ENCODE measurements at regions not wholly inside any gene's neighbourhood (a gene's known extent, or its start where the extent isn't known, plus 50 kb on each side); places are given as distances from the start of the nearest gene placed in this dataset.
A peak's percentile ranks its signal among the peaks of the same experiment; 100 is the strongest.
"Not testable (repeated sequence)": the region's sequence is repeated elsewhere in the genome, so short reads cannot be mapped to it uniquely, and the experiment has no call there.

GRCh38 chr1:184888505-184888904 lies 85.8 kb downstream of the NIBAN1 start:
- DNase-seq (ENCODE audit: low spot score), result no peak

DNA sequence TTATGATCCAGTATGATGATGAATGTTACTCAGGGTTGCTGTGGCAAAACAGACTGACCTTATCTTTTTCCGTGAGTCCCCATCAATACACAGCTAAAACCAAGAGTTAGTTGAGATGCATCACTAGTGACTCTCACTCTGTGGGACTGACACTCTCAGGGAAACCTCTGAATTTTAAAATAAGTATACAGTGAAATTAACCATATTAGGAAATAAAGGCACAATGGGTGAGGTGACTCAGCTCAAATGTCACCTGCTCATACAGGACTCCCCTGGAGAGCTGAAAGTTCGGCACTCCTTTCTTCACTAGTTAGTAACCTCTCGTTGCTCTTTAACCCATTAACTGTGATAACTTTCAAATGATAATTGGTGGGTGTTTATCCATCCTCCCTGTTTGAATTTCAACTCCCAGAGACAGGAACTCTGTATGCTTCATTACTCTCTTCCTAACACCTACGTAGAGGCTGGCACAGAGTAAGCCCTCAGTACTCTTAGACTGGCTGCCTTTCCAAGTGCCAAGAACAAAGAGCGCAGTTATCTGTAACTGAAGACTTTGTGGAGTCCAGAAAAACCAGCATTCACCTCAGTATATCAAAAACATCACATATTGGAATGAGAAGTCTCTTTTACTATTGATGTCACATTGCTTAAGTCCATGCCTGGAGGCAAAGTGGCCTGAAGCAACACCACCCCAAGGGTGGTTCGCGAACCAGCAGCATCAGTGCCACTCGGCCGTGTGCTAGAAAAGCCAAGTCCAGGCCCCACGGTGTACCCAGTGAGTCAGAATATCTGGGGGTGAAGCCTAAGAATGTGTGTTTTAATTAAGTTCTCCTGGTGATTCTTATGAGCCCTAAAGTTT lies 91.1 kb downstream of the NIBAN1 start:
- no peak for DNase-seq (ENCODE audit: low spot score)

DNA sequence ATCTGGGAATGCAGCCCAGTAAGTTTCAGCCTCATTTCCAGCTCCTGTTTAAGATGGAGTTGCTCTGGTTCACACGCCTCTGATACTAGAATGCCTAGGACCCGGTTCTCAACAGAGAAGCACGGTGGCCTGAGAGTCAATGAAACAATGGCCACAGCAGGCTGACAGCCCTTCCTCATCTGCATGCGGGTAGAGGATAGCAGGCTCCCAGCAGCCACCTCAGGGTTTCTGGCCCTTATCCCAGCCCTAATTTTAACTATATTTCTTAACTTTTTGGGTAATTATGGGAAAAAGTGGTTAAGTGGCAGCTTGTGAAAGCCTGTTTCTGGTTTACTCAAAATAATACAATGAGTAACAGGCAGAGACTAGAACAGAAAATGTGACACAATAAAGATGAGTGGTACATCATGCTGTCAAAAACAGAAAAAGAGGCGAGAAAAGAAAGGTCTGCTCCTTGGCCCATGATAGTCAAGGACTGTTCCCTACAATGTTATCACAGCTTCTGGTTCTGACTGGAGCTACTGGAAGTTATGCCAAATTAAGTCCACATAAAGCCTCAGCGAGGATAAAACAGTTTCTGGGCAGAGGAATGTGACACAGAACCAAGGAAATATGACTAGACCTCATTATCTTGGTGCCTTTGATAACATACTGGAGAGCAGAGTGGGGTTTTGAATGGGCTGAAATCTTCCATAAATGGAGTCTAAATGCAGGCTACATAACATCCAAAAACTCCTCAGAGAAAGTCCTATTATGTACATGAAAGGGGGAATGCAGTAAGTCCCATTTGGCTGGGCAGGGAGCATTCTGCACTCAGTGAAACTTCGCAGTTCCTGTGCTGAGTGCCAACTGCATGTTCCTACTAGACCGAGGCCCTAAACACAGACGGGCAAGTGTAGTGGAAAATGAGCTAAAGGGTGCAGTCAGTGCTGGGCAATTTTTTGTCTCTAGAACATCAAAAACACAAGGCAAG lies 92.1 kb downstream of the NIBAN1 start:
- DNase-seq (ENCODE audit: low spot score), result no peak

- no peak for DNase-seq (ENCODE audit: low spot score)
These were observed 94.3 kb downstream of the NIBAN1 start for GRCh38 chr1:184879876-184880557.

DNA sequence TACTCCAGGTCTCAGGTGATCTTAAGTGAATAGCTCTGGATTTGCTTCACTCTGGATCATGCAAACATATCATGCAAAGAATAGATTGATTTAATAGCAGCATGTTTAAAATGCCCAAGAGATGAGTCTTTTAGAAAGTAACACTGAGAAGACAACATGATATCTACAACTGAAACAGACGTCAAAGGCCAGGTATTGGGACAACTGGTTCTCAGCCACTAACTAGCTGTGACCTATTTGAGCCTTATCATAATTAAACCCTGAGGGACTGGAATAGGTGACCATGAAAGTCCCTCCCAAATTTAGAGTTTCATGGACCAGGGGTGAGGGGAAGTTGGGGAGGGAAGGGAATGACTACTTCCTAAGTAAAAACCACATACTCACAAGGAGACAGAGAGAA lies 95.7 kb downstream of the NIBAN1 start:
- DNase-seq (ENCODE audit: low spot score), result no peak

DNA sequence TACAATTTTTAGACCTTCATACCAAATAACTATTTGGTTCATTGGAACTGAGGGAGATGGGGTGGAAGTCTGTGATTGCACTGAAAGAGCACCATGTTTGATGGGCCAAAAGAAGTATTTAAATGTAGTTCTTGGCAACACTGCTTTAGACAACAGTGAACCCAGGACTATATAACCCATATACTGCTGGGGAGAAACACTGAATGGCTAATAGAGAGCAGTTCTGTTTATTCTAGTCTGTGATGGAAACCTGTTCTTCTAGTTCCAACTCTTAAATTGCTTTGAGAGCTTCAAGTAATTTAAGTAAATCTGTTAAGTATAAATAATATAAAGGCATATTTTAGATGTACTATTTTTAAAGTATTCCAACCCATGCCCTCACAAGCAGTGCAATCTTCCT lies 96.3 kb downstream of the NIBAN1 start:
- no peak for DNase-seq (ENCODE audit: low spot score)

DNA sequence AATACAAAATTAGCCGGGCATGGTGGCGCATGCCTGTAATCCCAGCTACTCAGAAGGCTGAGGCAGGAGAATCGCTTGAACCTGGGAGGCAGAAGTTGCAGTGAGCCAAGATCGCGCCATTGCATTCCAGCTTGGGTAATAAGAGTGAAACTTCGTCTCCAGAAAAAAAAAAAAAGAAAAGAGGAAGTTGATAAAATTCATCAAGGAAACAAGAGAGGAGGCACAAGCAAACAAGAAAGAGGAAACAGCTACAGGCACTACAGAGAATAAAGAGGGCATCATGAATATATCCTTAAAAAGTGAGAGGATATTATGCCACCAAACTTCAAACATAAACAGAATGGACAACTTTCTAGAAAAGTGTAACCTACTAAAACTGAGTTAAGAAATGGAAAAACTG lies 98.3 kb downstream of the NIBAN1 start:
- DNase-seq (ENCODE audit: low spot score), result not testable (repeated sequence)

DNA sequence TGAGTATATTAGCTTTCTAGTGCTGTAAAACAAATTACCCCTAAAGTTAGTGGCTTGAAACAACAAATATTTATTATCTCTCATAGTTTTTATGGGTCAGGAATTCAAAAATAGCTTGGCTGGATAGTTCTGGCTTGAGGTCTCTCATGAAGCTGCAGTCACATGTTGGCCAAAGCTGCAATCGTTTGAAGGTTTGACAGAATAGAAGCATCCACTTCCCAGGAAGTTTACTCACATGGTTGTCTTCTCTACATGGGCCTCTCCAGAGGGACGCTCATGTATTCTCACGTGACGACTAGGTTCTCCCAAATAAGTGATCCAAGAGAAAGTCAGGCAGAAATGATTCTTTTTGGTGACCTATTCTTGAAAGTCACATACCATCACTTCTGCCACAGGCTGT lies 99.1 kb downstream of the NIBAN1 start:
- no peak for DNase-seq (ENCODE audit: low spot score)

- no peak for DNase-seq (ENCODE audit: low spot score)
These were observed 104.0 kb downstream of the NIBAN1 start for GRCh38 chr1:184870319-184870718.

DNA sequence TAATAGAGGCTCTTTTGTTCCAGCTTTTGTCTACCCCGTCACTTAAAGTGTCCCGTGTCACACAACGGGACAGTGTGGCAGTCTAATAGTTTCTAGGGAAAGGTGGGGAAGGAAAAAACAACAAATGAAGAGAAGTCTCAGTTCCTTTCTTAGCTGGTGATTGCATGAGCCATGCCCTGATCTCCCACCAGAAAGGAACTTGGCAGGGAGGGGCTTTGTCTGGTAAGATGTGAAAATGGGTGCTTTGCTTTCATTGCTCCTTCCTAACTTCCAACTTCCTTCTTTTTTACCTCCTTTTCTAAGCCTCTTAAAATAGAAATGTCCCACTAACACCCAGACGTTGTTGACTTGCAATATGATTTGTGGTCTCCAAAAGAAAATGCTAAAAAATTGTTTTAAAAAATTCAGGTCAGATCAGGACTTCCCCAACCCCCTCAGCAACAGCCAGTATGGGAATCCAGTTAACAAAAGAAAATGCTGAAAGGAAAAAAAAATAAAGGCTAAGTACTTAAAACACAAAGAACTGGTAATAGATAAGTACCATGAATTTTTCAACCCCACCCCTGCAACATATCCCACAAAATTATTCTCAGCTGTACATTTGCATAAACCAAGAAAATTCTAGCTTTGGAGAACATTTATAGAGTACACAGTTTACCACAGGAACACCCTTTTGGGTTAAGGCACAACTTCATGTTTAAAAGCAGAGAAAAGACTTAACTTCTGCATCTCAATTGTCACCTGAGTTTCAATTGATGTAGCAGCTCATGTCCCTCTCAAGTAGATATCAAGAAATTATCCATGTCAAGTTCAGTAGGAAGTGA lies 106.2 kb downstream of the NIBAN1 start:
- DNase-seq (ENCODE audit: low spot score), result no peak

DNA sequence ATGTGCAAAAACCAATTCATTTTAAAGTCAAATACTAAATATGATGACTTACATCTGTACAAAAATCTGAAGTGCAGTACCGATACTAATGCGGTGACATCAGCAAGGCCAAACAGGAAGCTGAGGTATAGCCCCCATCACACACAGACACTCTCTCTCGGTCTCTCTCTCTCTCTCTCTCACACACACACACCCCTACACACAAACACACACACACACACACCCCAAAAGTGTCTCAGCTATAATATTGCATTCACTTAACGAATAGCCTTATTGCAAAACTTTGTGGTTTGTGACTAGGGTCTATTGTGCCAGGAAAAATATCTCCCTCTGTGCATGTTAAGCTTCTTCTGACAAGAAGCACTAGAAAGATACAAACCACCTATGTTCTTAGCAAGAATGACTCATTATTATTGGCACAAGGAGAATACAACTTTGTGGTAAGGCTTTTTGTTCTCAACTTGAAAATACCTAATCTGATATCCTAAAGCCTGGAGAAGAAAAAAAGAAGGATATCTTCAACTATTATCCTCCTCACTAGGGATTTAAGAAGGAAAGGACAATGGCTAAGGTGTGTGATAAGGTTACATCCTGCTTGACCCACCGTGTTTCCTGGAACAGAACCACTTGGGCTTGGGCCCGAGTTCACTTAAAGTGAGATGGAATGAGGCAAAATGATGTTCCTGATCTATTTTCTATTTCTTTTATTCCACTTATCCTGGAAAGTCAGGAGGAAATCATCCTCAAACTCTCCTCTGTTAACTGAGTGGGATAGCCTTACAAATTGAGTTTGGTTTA lies 107.1 kb downstream of the NIBAN1 start:
- DNase-seq (ENCODE audit: low spot score), result no peak

DNA sequence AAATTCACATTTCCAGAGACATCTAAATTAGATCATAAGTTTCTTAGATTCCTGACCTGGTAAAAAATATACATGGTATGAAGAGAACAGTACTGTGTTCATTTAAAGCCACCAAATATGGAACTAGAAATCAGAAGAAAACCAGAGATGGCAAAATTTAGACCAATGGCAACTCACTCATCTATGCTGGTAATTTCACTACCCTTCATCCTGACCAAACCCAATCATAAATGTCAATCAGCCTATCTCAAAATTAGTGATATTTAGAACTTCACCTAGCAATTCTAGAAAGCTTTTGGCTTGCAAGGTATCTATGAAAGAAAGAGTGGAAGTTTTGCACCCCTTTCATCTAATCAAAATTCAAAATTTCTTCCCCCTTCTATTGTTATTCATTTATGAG lies 107.7 kb downstream of the NIBAN1 start:
- DNase-seq (ENCODE audit: low spot score), result no peak

DNA sequence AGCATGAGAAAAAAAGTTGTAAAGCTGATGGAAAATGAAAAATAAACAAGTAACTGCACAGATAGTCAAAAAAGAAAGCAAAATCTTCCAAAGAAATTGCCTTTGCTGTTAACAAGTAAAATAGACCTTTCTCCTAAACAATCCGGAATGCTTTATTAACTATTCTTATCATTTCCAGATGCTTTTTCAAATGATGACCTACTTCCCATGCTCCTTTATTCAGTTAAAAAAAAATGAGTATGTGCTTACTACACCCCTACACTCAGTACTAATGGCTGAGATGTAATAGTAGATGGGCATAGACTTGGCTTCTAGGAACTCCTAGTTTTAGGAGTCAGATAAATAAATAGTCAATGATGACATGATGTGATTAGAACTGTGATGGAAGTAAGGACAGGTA lies 108.5 kb downstream of the NIBAN1 start:
- DNase-seq (ENCODE audit: low spot score), result no peak

DNA sequence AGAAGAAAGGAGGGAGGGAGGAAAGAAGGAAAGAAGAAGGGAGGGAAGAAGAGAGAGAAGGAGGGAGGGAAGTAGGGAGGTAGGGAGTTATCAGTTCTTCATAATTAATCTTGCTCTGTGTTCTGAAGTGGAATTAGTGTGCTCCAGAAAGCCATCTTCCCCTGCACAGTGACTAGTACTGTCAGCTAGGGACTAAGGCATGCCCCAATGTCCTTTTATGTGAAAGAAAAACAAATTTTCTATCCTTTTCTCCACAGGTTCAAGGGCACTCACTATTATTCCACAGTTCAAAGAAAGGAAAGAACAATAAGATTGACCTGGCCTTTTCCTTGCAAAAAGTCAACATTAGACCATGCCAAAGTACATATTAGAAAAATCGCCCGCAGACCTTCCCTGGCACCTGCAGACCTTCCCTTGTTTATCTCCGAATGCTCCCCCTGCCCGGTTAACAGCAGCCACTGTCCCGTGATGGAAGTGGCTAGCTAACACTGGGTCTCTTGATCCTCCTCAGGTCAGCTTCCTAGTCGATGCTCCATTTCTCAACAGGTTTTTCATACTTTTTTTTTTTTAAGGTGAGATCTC lies 107.2 kb upstream of the EDEM3 start:
- DNase-seq (ENCODE audit: low spot score), result no peak

- DNase-seq (ENCODE audit: low spot score), result peak; percentile 46
These were observed 106.5 kb upstream of the EDEM3 start for GRCh38 chr1:184860985-184861754.

GRCh38 chr1:184860535-184860934 lies 105.9 kb upstream of the EDEM3 start:
- DNase-seq (ENCODE audit: low spot score), result no peak

DNA sequence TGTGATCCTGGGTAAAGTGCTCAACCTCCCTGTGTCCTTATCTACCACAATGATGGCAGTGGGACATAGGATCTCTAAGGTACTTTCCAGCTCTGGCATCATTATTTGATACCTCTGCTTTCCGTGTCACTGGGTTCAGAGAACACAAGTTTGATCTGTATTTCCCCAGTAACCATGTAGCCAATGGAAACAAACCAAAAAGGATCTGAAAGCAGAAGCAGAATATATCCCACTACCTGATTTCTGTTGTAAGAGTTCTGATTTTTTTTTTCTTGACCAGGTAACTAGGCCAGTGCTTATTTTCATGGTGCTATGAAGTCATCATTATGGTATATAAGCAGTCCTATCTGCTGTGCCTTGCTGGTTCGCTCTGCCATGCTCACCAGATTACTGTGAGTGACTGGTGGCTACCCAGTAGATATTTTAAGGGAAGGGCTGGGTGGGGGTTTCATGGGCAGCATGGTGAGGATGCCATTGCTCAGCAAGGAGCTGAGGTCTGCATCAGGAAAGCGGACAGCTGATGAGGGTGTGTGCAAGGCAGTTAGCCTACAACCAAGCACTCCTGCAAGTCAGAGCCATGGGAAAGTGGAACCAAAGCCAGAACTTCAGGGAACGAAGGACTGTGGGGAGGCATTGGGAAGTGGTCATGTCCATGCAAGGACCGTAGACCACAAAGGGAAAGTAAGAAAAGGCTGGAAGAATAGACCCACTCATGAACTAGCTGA lies 104.9 kb upstream of the EDEM3 start:
- peak; percentile 24 for DNase-seq (ENCODE audit: low spot score)

- no peak for DNase-seq (ENCODE audit: low spot score)
These were observed 103.6 kb upstream of the EDEM3 start for GRCh38 chr1:184858288-184858687.

All from germinal center (tissue), 1 donor.